Activated naive CD8-positive, alpha-beta T cell treated with anti-CD3 and anti-CD28 coated beads, Interleukin-2, amount 50 U/mL, for 16 hours (primary cell): ENCODE measurements at regions not wholly inside any gene's neighbourhood (a gene's known extent, or its start where the extent isn't known, plus 50 kb on each side); places are given as distances from the start of the nearest gene placed in this dataset.
"Not testable (repeated sequence)": the region's sequence is repeated elsewhere in the genome, so short reads cannot be mapped to it uniquely, and the experiment has no call there.

ENCODE experiments used
- DNase-seq: peaks from one replicate; pipeline ENCODE4 v3.0.0-alpha.2; 2020; ENCODE audit warnings: low read depth, low spot score

DNA sequence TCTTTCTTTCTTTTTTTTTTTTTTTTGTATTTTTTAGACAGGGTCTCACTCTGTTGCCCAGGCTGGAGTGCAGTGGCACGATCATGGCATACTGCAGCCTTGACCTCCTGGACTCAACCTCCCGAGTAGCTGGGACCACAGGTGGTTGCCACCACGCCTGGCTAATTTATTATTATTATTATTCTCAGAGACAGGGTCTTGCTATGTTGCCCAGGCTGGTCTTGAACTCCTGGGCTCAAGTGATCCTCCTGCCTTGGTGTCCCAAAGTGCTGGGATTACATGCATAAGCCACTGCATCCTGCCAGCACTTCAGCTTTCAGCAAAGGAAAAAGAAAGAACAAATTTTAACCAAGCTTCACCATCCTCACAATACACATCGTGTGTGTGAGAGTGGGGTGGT is 97.9 kb upstream of the SERBP1 start:
- DNase-seq, result no peak

DNA sequence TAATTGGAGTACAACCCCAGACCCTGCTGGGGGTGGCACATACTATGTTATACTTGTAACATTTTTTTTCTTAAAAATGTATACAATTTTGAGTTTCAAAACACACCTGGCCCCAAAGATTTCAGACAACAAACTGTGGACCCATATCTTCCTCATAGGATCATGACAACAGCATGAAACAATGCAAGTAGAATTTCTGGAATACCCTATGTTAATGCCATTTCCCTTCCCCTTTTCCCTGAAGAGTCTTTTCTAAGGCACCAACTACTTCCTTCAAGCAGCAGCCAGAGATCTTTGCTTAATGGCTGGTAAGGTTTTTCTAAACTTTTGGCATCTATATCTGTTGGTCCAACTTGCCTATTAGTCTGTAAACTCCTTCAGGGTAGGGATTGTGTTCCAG is 99.9 kb upstream of the SERBP1 start:
- DNase-seq, result no peak

DNA sequence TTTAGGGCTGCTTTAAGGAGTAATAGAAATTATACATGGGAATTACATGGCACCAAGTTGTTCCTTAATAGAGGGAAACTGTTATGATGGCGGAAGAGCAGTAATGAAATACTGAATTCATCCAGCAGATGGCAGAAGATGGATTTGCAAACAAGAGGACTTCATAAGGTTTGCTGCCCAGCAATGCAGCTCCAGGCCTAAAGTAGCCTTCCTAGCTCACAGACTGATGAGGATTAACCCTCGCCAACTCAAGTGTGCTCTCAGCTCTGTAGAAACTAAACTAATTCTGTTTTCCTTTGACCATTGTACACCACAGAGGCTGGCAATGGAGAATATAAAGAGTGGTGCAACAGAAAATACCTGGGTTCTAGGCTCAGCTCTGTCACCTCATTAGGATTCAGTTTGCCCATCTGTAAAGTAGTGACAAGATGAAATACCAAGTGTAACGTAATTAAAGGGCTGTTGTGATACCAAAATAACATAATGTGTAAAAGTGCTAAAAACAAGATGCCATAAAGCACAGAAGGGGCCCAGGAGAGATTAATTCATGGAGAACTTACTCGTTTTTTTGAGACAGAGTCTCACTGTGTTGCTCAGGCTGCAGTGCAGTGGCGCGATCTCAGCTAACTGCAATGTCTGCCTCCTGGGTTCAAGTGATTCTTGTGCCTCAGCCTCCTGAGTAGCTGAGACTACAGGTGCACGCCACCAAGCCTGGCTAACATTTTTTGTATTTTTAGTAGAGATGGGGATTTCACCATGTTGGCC is 102.4 kb upstream of the SERBP1 start:
- DNase-seq, result no peak

DNA sequence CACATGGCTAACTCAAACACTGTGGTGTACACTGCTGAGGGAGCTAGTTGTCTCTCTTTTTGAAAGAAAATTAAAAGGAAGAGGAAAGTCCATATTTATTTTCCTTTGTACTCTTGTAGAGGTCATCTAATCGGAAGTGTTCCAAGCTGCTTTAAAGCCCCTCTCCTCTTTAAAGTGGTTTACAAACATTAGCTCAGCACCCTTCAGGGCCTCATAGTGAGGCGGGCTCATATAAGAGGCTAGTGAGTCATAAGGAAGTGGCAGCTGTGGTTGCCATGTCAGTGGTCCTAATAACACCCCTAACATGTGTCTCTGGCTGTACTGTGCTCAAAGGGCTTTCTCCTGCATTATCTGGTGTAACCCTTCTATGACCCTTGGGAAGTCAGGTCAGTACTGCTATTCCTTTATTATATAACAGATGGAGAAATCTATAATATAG is 104.4 kb upstream of the SERBP1 start:
- no peak for DNase-seq

DNA sequence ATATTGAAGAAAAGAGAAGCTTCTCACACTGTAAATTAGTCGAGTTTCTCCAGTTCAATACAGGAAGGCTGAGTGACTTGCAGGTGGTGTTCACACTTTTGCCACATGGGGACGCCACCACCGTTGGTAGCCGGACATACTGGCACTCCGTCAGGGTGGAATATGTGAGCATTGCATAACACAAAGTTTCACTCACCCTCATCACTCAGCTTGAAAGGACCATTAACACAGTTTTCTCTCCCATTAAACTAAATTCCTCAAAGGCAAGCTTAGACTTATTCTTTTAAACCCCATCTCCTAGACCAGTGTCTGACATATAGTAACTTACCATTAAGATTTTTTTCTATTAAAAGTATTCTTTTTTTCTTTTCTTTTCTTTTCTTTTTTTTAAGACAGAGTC is 105.3 kb upstream of the SERBP1 start:
- no peak for DNase-seq

DNA sequence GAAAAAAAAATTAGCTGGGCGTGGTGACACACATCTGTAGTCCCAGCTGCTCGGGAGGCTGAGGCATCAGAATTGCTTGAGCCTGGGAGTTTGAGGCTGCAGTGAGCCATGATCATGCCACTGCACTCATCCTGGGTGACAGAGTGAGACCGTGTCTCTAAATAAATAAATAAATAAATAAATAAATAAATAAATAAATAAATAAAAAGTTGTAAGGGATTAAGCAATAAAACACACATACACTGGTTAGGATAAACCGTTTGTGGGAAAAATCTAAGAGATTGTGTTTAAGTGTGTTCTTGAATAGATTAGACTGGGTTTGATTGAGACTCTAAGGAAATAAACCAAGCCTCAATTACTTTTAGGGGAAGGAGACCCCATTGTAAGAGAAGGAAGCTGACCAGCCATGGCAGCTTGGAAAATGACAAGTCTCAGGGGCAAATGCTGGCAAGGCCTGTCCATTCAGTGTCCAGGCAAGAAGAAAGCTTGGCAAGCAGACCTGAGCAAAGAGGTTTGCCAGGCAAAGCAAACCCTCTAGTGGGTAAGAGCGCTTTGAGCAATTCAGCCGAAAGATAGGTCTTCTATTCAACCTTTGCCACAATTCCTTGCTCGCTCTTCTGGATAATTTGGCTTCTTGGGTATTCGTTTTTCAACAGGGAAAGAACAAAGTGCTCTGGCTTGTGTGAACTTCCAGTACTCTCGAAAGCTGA is 106.9 kb upstream of the SERBP1 start:
- DNase-seq, result no peak

DNA sequence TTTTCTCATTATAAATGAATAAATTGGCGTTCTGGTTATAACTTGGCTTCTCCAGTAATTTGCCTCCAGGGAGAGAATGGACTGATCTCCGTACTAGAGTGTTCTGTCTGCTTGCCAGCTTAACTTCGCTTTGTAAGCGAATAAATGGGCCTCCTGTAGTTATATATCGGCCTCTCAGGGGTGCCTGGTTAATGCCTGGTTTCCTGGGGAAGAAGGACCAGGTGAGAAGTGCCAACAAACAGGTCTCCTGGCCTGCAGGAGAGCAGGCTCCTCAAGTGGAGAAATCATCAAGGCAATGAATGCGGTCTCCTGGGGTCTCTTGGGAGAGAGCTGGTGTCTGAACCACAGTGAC is 107.4 kb upstream of the SERBP1 start:
- no peak for DNase-seq

DNA sequence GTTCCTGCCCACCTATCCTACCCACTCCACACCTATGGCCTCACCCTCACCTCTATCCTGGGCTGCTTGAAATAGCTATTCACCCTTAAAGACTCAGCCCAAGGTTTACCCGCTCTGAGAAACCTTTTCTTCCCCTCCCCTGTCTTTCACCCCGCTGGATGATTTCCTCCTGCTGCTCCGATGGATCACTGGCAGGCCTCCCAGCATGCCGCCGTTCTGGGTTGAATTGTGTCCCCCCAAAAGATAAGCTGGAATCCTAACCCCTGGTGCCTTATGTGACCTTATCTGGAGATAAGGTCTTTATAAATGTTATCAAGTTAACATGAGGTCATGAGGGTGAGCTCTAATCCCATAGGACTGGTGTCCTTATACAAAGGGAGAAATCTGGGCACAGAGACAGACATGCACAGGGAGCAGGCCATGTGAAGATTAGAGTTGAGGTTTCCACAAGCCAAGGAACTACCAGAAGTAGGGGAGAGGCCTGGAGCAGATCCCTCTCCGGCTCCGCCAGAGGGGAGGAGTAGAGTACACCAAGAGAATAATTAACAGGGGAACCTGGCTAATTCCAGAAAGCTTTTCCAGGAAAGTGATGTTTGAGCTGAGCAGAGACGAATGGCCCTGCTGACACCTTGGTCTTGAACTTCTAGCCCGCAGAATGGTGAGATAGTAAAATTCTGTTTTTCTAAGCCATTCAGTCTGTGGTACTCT is 110.0 kb upstream of the SERBP1 start:
- DNase-seq, result no peak

DNA sequence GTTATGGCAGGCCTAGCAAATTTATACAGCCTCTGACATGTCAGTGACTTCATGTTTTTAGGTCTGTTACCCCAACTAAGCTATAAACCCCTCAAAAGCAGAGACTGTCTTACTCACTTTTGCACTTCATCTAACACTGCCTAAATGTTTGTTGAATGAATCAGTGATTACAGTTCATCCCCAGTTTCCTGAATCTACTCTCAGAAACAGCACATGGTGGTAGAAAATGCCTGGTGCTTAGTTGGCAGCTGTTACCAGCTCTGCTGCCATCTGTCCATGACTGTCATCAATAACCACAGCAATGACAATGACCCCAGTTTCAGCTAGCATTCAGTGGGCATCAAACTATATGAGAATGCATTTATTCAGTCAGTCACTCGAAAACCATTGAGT is 110.5 kb upstream of the SERBP1 start:
- DNase-seq, result no peak

DNA sequence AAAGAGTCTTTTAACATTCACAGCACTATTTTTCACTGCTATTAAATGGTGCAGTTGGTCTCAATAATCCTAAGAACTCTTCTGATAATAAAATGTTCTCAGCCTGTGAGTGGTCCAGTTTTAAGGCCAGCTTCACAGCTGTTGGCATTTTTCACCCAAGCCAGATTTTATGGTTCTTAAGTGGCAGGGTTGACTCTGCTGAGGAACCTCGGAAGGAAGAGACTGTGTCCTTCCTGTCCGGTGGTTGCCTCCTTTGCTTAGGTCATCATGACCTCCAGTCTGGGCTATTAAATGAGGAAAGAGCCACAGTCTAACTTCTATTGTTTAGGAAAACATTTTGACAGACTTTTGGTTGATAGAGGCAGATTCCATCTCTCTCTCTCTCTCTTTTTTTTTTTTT is 112.5 kb upstream of the SERBP1 start:
- DNase-seq, result no peak

DNA sequence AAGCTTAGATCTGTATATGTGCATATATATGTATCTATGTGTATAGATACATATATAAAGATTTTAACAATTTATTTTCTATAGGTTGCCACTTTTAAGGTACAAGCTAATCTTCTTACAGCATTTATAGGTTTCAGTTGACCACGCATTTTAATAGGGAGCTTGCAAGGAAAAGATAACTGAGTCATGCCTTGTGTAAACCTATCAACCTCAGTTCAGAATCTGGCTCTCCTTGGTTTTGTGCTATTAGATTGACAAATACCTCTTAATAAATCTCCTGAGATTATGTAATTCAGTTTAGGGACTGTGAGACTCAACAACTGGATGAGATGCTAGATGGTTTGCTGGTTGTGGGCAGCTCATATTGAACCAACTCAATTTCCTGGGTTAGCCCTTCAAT is 114.7 kb upstream of the SERBP1 start:
- no peak for DNase-seq

DNA sequence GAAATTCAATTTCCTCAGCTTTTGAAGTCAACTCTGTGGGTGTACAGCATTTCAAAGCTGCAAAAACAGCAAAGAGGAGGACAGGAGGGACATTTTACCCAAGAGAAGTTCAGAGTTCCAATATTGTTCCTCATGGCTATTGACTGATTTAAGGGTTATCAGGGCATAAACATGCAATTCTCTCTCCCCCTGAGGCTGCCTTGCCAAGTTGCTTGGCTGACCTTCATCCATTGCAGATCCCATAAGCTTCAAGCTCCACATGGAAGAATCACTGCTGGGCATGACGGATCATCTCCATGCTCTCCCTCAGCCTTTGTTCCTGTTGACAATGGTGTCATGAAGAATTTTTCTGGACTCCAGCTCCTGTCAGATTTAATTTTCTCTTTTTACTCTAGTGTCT is 115.2 kb upstream of the SERBP1 start:
- no peak for DNase-seq

DNA sequence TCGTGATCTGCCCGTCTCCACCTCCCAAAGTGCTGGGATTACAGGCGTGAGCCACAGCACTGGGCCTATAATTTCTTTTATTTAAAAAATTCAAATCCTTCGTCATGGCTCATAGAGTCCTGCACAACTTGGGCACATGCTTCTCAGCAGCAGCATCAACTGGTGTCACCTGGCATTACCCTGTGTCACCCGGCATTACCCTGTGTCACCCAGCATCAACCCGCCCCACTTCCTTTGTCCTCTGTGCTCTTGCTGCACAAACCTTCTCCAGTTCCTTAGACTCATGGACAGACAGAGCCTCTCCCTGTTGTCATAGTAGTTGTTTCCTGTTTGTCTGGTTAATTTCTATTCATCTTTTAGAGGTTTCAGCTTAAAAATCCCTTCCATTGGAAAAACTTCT is 121.2 kb upstream of the SERBP1 start:
- no peak for DNase-seq

DNA sequence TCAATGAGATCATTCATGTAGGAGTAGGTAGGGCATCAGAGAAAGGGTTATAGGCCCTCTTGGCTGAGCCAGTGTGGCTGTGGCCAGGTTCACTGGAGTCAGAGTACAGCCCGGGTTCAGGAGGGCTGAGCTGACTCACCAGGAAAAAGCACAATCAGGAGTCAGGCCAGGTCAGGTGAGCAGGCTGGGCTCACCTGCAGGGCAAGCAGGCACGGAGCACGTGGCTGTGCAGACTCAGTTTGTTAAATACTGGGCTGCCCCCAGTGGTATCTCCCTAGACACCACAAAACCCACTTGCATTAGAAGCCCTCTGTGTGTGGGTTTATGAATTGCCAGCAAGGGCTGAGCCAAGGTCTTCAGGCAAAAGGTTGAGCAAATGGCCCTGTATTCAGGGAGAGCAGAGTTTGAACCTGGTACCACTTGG is 122.1 kb upstream of the SERBP1 start:
- no peak for DNase-seq

DNA sequence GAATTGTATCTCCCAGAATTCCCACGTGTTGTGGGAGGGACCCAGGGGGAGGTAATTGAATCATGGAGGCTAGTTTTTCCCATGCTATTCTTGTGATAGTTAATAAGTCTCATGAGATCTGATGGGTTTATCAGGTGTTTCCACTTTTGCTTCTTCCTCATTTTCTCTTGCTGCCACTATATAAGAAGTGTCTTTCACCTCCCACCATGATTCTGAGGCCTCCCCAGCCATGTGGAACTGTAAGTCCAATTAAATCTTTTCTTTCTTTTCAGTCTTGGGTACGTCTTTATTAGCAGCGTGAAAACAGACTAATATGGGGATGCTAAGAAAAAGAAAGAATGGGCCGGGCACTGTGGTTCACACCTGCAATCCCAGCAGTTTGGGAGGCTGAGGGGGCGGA is 124.0 kb upstream of the SERBP1 start:
- DNase-seq, result not testable (repeated sequence)

DNA sequence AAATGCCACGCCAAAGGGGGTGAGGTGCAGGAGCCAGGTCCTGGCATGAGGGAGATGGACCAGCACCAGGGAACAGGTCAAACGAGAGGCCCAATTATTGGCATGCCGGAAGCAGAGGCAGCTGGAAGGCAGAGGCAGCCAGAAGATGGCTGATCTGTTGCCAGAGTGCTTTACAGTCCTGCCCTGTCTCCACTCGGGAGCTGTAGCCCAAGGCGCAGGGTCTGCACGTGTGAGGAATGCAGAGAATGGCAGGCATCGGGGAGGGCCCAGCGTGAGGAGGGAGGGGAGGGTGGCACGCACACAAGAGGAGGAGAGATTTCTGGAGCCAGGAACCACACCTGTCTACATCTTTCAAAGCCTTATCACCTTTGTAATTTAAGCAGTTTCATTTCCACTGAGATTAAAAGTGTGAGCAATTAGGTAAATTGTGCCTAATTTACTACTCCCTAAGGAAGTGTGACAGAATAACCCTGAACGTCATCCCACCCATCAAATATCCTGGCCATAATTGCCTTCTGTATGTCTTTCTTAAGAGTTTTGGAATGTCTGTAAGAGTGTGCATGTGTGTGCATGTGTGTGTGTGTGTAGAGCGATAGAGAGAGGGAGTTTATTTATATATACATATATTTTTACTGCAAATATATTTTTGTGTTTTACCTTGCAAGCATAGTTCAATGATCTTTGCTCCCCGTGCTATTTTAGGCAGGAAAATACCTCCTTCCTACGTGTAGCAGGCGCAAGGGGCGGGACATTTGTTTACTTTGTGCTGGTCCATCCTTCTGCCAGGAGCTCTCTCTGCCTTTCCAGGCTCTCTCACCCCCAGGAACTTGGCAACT is 125.5 kb upstream of the SERBP1 start:
- no peak for DNase-seq

DNA sequence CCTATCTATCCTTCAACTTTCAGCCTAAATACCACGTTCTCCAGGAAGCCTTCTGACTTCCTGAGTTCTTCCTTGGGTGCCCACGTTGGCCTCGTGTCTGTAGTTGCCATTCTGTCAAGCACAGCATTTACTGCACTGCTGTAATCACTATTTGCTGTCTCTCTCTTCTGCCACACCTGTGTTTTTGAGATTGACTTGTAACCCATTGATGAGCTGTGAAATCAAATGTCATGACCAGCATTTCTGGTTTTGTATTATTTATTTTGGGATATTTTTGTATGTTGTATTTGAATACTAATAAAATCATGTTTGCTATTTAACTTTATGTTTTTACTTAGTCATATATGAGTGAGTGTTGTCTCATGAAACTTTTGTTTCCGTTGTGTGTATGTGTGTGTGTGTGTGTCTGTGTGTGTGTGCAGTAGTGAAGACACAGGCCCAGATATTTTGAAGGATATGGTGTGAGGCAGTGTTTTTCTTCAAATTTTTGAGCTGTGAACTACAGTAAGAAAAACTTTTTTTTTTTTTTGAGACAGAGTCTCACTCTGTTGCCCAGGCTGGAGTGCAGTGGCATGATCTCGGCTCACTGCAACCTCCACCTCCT is 126.2 kb upstream of the SERBP1 start:
- no peak for DNase-seq

DNA sequence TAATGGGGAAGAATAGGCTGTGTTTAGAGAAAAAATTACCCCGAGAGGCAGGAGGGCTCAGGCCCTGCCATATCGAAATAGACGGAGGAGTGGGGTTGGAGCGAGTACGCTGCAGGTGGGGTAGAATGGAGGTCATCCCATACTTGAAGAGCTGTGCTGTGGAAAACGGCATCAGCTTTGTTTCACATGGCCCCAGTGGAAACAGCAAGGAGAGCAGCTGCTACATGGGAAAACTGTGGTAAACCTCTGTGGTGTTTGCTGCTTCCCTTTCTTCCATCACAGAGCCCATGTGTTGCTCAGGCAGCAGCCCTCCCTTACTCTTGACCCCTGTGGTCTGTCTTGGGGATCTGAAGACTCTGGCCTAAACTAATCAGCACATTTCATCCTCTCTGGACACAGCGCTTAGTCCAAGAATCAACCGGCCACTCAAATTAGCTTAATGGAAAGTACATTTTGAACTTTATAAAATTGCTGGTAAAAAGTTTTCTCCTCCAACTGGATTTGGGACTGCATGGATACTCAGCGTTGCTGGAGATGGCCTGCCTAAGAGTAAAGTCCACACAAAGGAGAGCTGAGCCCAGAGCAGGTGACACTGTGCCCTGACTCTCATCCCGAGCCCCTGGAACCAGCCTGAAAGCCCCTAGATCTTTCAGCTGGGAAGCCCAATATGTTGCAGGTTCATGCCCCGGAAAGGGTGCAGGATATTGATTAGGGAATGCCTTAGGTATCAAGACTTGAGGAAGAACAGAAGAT is 127.1 kb upstream of the GADD45A start:
- no peak for DNase-seq

DNA sequence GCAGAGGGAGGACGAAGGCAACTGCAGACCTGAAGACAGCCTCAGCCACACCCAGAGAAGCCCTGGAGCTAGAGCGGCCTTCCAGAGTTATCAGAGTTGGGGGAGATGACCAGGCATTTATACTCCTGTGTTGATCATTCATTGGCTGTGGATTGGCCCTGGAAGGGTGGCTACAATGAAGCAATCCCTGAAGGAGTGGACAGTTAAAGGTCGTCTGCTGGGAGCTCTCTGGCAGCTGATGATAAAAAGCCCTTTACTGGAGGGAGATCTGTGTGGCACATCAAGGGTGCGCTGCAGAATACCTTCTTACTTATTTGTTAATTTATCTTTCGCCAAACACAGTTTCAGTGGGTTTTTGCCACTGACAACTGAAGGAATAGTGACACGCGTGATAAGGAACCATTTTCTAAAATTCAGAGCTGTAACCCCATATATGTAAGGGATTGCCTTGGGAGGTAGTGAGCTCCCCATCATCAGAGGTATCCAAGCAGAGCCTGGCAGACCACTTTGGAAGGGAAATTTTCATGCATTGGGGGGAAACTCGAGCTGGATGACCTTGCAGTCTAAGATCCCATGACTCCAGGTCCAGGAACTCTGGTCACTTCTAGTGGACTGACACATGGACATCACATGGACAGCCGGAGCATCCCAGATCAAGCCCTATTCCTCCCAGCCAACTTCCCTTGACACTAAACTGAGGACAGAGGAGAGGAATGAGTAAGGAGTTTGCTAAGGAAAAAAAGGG is 126.4 kb upstream of the GADD45A start:
- DNase-seq, result no peak

DNA sequence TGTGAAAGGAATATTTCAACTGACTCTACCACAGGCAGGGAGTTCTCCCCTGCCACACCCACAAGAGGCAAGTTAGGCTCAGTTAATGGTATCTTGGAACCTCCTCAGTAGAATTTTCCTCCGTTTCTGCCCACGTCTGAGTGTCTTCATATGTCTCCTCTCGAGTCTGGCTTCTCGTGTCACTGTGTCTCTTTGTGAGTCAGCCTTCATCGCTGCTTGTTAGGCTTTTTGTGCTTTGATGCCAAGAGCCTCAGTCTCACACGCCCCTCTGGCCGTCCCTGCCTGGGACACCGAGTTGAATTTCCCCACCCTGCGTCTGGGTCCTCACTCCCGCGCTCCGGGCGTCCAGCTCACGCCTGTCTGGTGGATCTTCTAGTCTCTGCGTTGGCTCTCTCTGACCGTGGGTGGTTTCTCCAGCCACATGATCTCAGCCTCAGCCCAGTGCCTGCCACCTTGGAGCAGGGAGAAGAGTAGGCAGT is 125.7 kb upstream of the GADD45A start:
- DNase-seq, result no peak
